ENCODE measurements at regions not wholly inside any gene's neighbourhood (a gene's known extent, or its start where the extent isn't known, plus 50 kb on each side); places are given as distances from the start of the nearest gene placed in this dataset.
A peak's percentile ranks its signal among the peaks of the same experiment; 100 is the strongest.
"Not testable (repeated sequence)": the region's sequence is repeated elsewhere in the genome, so short reads cannot be mapped to it uniquely, and the experiment has no call there.

- peak; percentile 73 for DNase-seq
Measured at GRCh38 chr20:41714030-41714429, 95.9 kb upstream of the CHD6 start.

GRCh38 chr20:41704896-41705295 is 86.7 kb upstream of the CHD6 start:
- DNase-seq: no peak

- DNase-seq: no peak
Measured at GRCh38 chr20:41702647-41703046, 84.5 kb upstream of the CHD6 start.

- DNase-seq: no peak
Measured at GRCh38 chr20:41701588-41702348, 83.6 kb upstream of the CHD6 start.

- DNase-seq: not testable (repeated sequence)
Measured at GRCh38 chr20:41699673-41700072, 81.5 kb upstream of the CHD6 start.

- DNase-seq: peak; percentile 70
Measured at GRCh38 chr20:41697861-41698559, 79.8 kb upstream of the CHD6 start.

GRCh38 chr20:41696428-41696827 is 78.3 kb upstream of the CHD6 start:
- DNase-seq: no peak

- DNase-seq: no peak
Measured at GRCh38 chr20:41694796-41695195, 76.6 kb upstream of the CHD6 start.

GRCh38 chr20:41693136-41693979 is 75.2 kb upstream of the CHD6 start:
- peak; percentile 98 for DNase-seq

GRCh38 chr20:41692479-41693135 is 74.4 kb upstream of the CHD6 start:
- peak; percentile 72 for DNase-seq

GRCh38 chr20:41691443-41691842 is 73.3 kb upstream of the CHD6 start:
- no peak for DNase-seq

- DNase-seq: no peak
Measured at GRCh38 chr20:41690702-41691101, 72.5 kb upstream of the CHD6 start.

- DNase-seq: no peak
Measured at GRCh38 chr20:41686961-41687360, 68.8 kb upstream of the CHD6 start.

- DNase-seq: peak; percentile 48
Measured at GRCh38 chr20:41685145-41685544, 67.0 kb upstream of the CHD6 start.

GRCh38 chr20:41678799-41679198 is 60.6 kb upstream of the CHD6 start:
- DNase-seq: no peak

- DNase-seq: no peak
Measured at GRCh38 chr20:41672282-41672681, 54.1 kb upstream of the CHD6 start.

- no peak for DNase-seq
Measured at GRCh38 chr20:41671143-41671542, 53.0 kb upstream of the CHD6 start.

- DNase-seq: no peak
Measured at GRCh38 chr20:41670631-41671030, 52.5 kb upstream of the CHD6 start.

- DNase-seq: no peak
Measured at GRCh38 chr20:41669708-41670263, 51.6 kb upstream of the CHD6 start.

GRCh38 chr20:41668057-41668749 is 50.0 kb upstream of the CHD6 start:
- no peak for DNase-seq
